ENCODE measurements at regions not wholly inside any gene's neighbourhood (a gene's known extent, or its start where the extent isn't known, plus 50 kb on each side); places are given as distances from the start of the nearest gene placed in this dataset.

- H3K4me1 ChIP-seq (replicated peaks in 1 of 4; ENCODE audit: control insufficient read depth in 3 of 4, insufficient read depth in 4 of 4, low read length in 3 of 4) = no peaks in the 10 kb centered on the region
- DNase-seq (ENCODE audit: low read depth in 1 of 2, low spot score in 2 of 2) (no peak), FAIRE-seq (no peak)
- H4K91ac ChIP-seq (replicated peaks; ENCODE audit: insufficient read length, low read length) = no peak overlapping the region
- no peak overlapping the region for H4K5ac ChIP-seq (ENCODE audit: insufficient read length, low read depth, low read length)
- no peaks in the 10 kb centered on the region for H4K20me1 ChIP-seq (replicated peaks in 1 of 2; ENCODE audit: control insufficient read depth in 1 of 2, insufficient read depth in 2 of 2, low read length in 2 of 2)
- H3K9ac ChIP-seq (replicated peaks in 1 of 4; ENCODE audit: extremely low read depth in 1 of 4, low read depth in 3 of 4, low read length in 3 of 4) = no peak overlapping the region
- H3K4me2 ChIP-seq (ENCODE audit: insufficient read depth in 1 of 2, low read depth in 2 of 2, low read length in 2 of 2) = no peak overlapping the region
- H3K18ac ChIP-seq (ENCODE audit: extremely low read depth, low read length) = no peak overlapping the region
- no peaks in the 10 kb centered on the region for H3K79me2 ChIP-seq (ENCODE audit: control insufficient read depth in 1 of 2, insufficient read depth in 2 of 2, low read length in 2 of 2)
- H2BK15ac ChIP-seq (ENCODE audit: low read length) = no peak overlapping the region
- H3K27me3 ChIP-seq (replicated peaks in 1 of 4; ENCODE audit: control insufficient read depth in 3 of 4, extremely low read depth in 1 of 4, insufficient read depth in 3 of 4, low read length in 3 of 4) = no peaks in the 10 kb centered on the region
- CTCF ChIA-PET (ENCODE audit: partially characterized antibody) = no interaction called here
- H2AK5ac ChIP-seq (ENCODE audit: low read depth, low read length) = no peak overlapping the region
- no peak overlapping the region for H3K4ac ChIP-seq (replicated peaks; ENCODE audit: insufficient read length, low read depth, low read length)
- WGBS, 2 experiments (ENCODE audit: extremely low coverage in 1 of 2, insufficient coverage in 1 of 2, insufficient read length in 1 of 2, insufficient replicate concordance in 2 of 2, low coverage in 1 of 2, low lambda C conversion rate in 2 of 2, missing lambda C conversion rate in 1 of 2) = 89% methylated on average over 5 of the region's 5 CpGs; no CpG with 5 or more reads in 1 of the 2 experiments
- H2BK12ac ChIP-seq (ENCODE audit: low read depth, low read length) = no peak overlapping the region
- H3K27ac ChIP-seq (ENCODE audit: low read depth, low read length) = no peak overlapping the region
- peaks cover 8 to 9% of the 10 kb centered on the region in 2 experiments; a peak in 3 of 4 replicates for H3K9me3 ChIP-seq (ENCODE audit: insufficient read depth in 2 of 2, low read depth in 1 of 2, low read length in 1 of 2)
- H2BK5ac ChIP-seq (ENCODE audit: low read depth, low read length) = no peak overlapping the region
- no peak overlapping the region for H3K23ac ChIP-seq (ENCODE audit: insufficient read length)
- POLR2A ChIA-PET (ENCODE audit: partially characterized antibody) = no interaction called here
- no peak overlapping the region for H2BK120ac ChIP-seq (replicated peaks; ENCODE audit: low read depth, low read length)
- H3K36me3 ChIP-seq (ENCODE audit: control insufficient read depth in 2 of 4, insufficient read depth in 4 of 4, low read length in 3 of 4) = no peaks in the 10 kb centered on the region
- H3K4me3 ChIP-seq (ENCODE audit: extremely low read depth in 1 of 4, insufficient read depth in 2 of 4, low read depth in 3 of 4, low read length in 4 of 4) = no peak overlapping the region
- H4K8ac ChIP-seq (ENCODE audit: extremely low read depth, insufficient read depth, low read length) = no peak overlapping the region
- no peak overlapping the region for H2BK20ac ChIP-seq (ENCODE audit: low read length)
- H3K14ac ChIP-seq (ENCODE audit: insufficient read length) = no peak overlapping the region
- no peak overlapping the region for H3K56ac ChIP-seq (replicated peaks; ENCODE audit: insufficient read length, low read depth, low read length)
- H3K79me1 ChIP-seq (ENCODE audit: low read depth, low read length) = no peaks in the 10 kb centered on the region
- no peaks in the 10 kb centered on the region for H3K23me2 ChIP-seq (ENCODE audit: low read depth, low read length)
- no peak overlapping the region for H2AFZ ChIP-seq (ENCODE audit: low read length)
These were observed 1392.3 kb upstream of the CDH9 start for GRCh38 chr5:28430565-28431178.

Data from H1 (cell line).